GM23338 (cell line): ENCODE measurements at regions not wholly inside any gene's neighbourhood (a gene's known extent, or its start where the extent isn't known, plus 50 kb on each side); places are given as distances from the start of the nearest gene placed in this dataset.

Experiments
- ATAC-seq: fragments of 200-7000 bp; cut with Tn5 transposase; 3 replicates; pipeline ENCODE4 v1.9.1; 2020
- DNase-seq: peaks from one replicate; pipeline ENCODE4 v3.0.0-alpha.2; 2015; ENCODE audit warnings: low spot score
- H2AFZ ChIP-seq: fragments of 200-600 bp; sonication (generic); 2 replicates; pipeline ENCODE4 v1.8.0; 2016; ENCODE audit warnings: antibody characterized with exemption, mild to moderate bottlenecking, moderate library complexity
- H3F3A ChIP-seq: fragments of 200-600 bp; sonication (generic); replicated peaks from 2 replicates; pipeline ENCODE4 v1.8.0; 2017; ENCODE audit warnings: antibody characterized with exemption, mixed run types, low read depth
- H3K27ac ChIP-seq: fragments of 200-600 bp; sonication (generic); 2 replicates; pipeline ENCODE4 v1.6.1; 2016; ENCODE audit warnings: low read depth
- H3K27me3 ChIP-seq: fragments of 200-600 bp; sonication (generic); 2 replicates; pipeline ENCODE4 v1.8.0; 2016; ENCODE audit warnings: mild to moderate bottlenecking, mixed run types, moderate library complexity; ENCODE audit not compliant: insufficient read depth
- H3K36me3 ChIP-seq: fragments of 200-600 bp; sonication (generic); 2 replicates; pipeline ENCODE4 v1.8.0; 2016; ENCODE audit warnings: mild to moderate bottlenecking; ENCODE audit not compliant: insufficient read depth
- H3K4me1 ChIP-seq: fragments of 200-600 bp; sonication (generic); 2 replicates; pipeline ENCODE4 v1.8.0; 2016; ENCODE audit warnings: mild to moderate bottlenecking, moderate library complexity; ENCODE audit not compliant: insufficient read depth
- H3K4me2 ChIP-seq: fragments of 200-600 bp; sonication (generic); 2 replicates; pipeline ENCODE4 v1.7.1; 2017; ENCODE audit warnings: mixed run types
- H3K4me3 ChIP-seq: fragments of 200-600 bp; sonication (generic); 2 replicates; pipeline ENCODE4 v1.6.1; 2016; ENCODE audit warnings: mixed run types
- H3K79me2 ChIP-seq: fragments of 200-600 bp; sonication (generic); replicated peaks from 2 replicates; pipeline ENCODE4 v1.8.0; 2017; ENCODE audit warnings: mild to moderate bottlenecking; ENCODE audit not compliant: insufficient read depth
- H3K9me2 ChIP-seq: fragments of 200-600 bp; sonication (generic); 2 replicates; pipeline ENCODE4 v1.8.0; 2017; ENCODE audit not compliant: insufficient read depth
- H4K20me1 ChIP-seq: fragments of 200-600 bp; sonication (generic); replicated peaks from 2 replicates; pipeline ENCODE4 v1.8.0; 2017; ENCODE audit warnings: mild to moderate bottlenecking; ENCODE audit not compliant: insufficient read depth
- H3K27ac Mint-ChIP-seq: 2 replicates; pipeline ENCODE4 v1.8.0; 2020; ENCODE audit warnings: inconsistent platforms, mild to moderate bottlenecking, moderate library complexity, mixed read lengths
- H3K27me3 Mint-ChIP-seq: 3 replicates; pipeline ENCODE4 v1.8.0; 2022; ENCODE audit warnings: low read depth, mild to moderate bottlenecking, moderate library complexity, mixed read lengths, inconsistent platforms; ENCODE audit not compliant: insufficient read depth, poor library complexity
- H3K36me3 Mint-ChIP-seq: 3 replicates; pipeline ENCODE4 v1.8.0; 2021; ENCODE audit warnings: low read depth, mild to moderate bottlenecking, inconsistent platforms, moderate library complexity, mixed read lengths
- H3K4me1 Mint-ChIP-seq: 3 replicates; pipeline ENCODE4 v1.8.0; 2020; ENCODE audit warnings: mild to moderate bottlenecking, inconsistent platforms, mixed read lengths
- H3K4me3 Mint-ChIP-seq: 3 replicates; pipeline ENCODE4 v1.8.0; 2021; ENCODE audit warnings: moderate library complexity, mild to moderate bottlenecking, inconsistent platforms, mixed read lengths
- H3K9me3 Mint-ChIP-seq: 3 replicates; pipeline ENCODE4 v1.8.0; 2020; ENCODE audit warnings: moderate library complexity, mild to moderate bottlenecking, inconsistent platforms, mixed read lengths
- CREB1 ChIP-seq: fragments of 250-450 bp; sonication (Bioruptor Pico); IDR thresholded peaks from 2 replicates; pipeline ENCODE4 v1.5.0; 2020; ENCODE audit warnings: low read depth, mild to moderate bottlenecking, moderate library complexity
- CTCF ChIP-seq, 2 experiments: fragments of 200-600 bp in 1 of 2; sonication (generic) in 1 of 2; conservative IDR thresholded peaks; 2 replicates each; pipeline versions ENCODE4 v1.5.1 to v1.6.1; 2016 to 2017; ENCODE audit warnings: antibody characterized with exemption in 2 of 2, low read depth in 2 of 2, mild to moderate bottlenecking in 2 of 2, moderate library complexity in 1 of 2
- NANOG ChIP-seq: IDR thresholded peaks from 2 replicates; pipeline ENCODE4 v1.6.1; 2016; ENCODE audit warnings: antibody characterized with exemption, borderline replicate concordance
- TF ChIP-seq, protein P1 (sequence below): fragments of 250-450 bp; sonication (Bioruptor Pico); IDR thresholded peaks from 2 replicates; pipeline ENCODE4 v1.5.0; 2020; ENCODE audit warnings: mild to moderate bottlenecking, moderate library complexity

GRCh38 chr1:61609040-61609439 is 115.9 kb downstream of the TM2D1 start:
- 0 out of 2 replicates have a peak, but pooled peaks cover 8% of the 10 kb centered on the region for H3K9me2 ChIP-seq
- no peaks in the 10 kb centered on the region for H3K36me3 ChIP-seq
- no peak overlapping the region for H3K4me3 Mint-ChIP-seq
- H3K4me1 ChIP-seq, result no peaks in the 10 kb centered on the region
- no peak overlapping the region for H3K27ac ChIP-seq
- H4K20me1 ChIP-seq, result no peaks in the 10 kb centered on the region
- no peak for ATAC-seq
- H3K27me3 Mint-ChIP-seq, result no peaks in the 10 kb centered on the region
- H2AFZ ChIP-seq, result no peak overlapping the region
- no peak overlapping the region for H3K4me2 ChIP-seq
- no peak for DNase-seq
- no peak overlapping the region for H3K4me3 ChIP-seq
- peaks cover 9% of the 10 kb centered on the region; the same call in 2 of the 3 replicates for H3K4me1 Mint-ChIP-seq
- no peaks in the 10 kb centered on the region for H3K36me3 Mint-ChIP-seq
- TF ChIP-seq, protein P1, sequence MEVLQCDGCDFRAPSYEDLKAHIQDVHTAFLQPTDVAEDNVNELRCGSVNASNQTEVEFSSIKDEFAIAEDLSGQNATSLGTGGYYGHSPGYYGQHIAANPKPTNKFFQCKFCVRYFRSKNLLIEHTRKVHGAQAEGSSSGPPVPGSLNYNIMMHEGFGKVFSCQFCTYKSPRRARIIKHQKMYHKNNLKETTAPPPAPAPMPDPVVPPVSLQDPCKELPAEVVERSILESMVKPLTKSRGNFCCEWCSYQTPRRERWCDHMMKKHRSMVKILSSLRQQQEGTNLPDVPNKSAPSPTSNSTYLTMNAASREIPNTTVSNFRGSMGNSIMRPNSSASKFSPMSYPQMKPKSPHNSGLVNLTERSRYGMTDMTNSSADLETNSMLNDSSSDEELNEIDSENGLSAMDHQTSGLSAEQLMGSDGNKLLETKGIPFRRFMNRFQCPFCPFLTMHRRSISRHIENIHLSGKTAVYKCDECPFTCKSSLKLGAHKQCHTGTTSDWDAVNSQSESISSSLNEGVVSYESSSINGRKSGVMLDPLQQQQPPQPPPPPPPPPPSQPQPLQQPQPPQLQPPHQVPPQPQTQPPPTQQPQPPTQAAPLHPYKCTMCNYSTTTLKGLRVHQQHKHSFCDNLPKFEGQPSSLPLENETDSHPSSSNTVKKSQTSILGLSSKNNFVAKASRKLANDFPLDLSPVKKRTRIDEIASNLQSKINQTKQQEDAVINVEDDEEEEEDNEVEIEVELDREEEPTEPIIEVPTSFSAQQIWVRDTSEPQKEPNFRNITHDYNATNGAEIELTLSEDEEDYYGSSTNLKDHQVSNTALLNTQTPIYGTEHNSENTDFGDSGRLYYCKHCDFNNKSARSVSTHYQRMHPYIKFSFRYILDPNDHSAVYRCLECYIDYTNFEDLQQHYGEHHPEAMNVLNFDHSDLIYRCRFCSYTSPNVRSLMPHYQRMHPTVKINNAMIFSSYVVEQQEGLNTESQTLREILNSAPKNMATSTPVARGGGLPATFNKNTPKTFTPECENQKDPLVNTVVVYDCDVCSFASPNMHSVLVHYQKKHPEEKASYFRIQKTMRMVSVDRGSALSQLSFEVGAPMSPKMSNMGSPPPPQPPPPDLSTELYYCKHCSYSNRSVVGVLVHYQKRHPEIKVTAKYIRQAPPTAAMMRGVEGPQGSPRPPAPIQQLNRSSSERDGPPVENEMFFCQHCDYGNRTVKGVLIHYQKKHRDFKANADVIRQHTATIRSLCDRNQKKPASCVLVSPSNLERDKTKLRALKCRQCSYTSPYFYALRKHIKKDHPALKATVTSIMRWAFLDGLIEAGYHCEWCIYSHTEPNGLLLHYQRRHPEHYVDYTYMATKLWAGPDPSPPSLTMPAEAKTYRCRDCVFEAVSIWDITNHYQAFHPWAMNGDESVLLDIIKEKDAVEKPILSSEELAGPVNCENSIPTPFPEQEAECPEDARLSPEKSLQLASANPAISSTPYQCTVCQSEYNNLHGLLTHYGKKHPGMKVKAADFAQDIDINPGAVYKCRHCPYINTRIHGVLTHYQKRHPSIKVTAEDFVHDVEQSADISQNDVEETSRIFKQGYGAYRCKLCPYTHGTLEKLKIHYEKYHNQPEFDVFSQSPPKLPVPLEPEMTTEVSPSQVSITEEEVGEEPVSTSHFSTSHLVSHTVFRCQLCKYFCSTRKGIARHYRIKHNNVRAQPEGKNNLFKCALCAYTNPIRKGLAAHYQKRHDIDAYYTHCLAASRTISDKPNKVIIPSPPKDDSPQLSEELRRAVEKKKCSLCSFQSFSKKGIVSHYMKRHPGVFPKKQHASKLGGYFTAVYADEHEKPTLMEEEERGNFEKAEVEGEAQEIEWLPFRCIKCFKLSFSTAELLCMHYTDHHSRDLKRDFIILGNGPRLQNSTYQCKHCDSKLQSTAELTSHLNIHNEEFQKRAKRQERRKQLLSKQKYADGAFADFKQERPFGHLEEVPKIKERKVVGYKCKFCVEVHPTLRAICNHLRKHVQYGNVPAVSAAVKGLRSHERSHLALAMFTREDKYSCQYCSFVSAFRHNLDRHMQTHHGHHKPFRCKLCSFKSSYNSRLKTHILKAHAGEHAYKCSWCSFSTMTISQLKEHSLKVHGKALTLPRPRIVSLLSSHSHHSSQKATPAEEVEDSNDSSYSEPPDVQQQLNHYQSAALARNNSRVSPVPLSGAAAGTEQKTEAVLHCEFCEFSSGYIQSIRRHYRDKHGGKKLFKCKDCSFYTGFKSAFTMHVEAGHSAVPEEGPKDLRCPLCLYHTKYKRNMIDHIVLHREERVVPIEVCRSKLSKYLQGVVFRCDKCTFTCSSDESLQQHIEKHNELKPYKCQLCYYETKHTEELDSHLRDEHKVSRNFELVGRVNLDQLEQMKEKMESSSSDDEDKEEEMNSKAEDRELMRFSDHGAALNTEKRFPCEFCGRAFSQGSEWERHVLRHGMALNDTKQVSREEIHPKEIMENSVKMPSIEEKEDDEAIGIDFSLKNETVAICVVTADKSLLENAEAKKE (CRISPR knock-in tag), result no peak
- H3K27ac Mint-ChIP-seq, result no peak overlapping the region
- H3K9me3 Mint-ChIP-seq, result no peaks in the 10 kb centered on the region
- no peaks in the 10 kb centered on the region for H3K27me3 ChIP-seq
- H3F3A ChIP-seq, result no peaks in the 10 kb centered on the region
- no peaks in the 10 kb centered on the region for H3K79me2 ChIP-seq

DNA sequence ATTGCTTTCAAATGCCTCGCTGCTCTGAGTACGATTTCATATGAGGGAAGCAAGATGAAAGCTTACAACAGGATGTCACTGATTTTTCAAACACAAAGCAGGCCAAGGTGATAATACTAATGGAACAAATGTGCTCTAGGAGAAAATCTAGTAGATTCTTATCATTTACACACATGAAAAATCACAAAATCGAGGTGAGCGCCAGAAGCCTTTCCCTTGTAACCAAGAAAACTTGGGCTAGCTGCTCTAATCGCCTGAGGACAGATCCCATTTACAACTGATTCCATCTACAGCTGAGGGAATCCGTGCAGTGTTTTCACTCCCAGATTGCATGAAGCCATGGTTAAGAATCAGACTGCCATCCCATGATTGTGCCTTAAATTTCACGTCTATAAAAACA is 117.5 kb downstream of the TM2D1 start:
- H4K20me1 ChIP-seq, result no peaks in the 10 kb centered on the region
- H3K27me3 Mint-ChIP-seq, result peaks cover under 1% of the 10 kb centered on the region
- no peaks in the 10 kb centered on the region for H3K27me3 ChIP-seq
- DNase-seq (no peak), ATAC-seq (no peak)
- H3K4me1 ChIP-seq, result no peaks in the 10 kb centered on the region
- no peaks in the 10 kb centered on the region for H3K79me2 ChIP-seq
- no peak overlapping the region for H3K4me3 ChIP-seq
- H3K36me3 ChIP-seq, result no peaks in the 10 kb centered on the region
- H3K36me3 Mint-ChIP-seq, result no peaks in the 10 kb centered on the region
- H3K9me3 Mint-ChIP-seq, result no peaks in the 10 kb centered on the region
- H3K4me2 ChIP-seq, result no peak overlapping the region
- 0 out of 2 replicates have a peak, but pooled peaks cover 8% of the 10 kb centered on the region for H3K9me2 ChIP-seq
- peaks cover 9% of the 10 kb centered on the region; the same call in 2 of the 3 replicates for H3K4me1 Mint-ChIP-seq
- no peak overlapping the region for H3K27ac ChIP-seq
- H2AFZ ChIP-seq, result peak overlapping the region; percentile 47; the same call in 1 of the 2 replicates
- no peak overlapping the region for H3K4me3 Mint-ChIP-seq
- H3K27ac Mint-ChIP-seq, result no peak overlapping the region
- H3F3A ChIP-seq, result no peaks in the 10 kb centered on the region
- TF ChIP-seq CTCF (conservative IDR thresholded peaks at IDR 0.05; ENCODE audit: low read depth in 2 of 2) (no peak), CREB1 (CRISPR knock-in tag) (no peak), NANOG (no peak)
- TF ChIP-seq, protein P1 (CRISPR knock-in tag), result no peak
